ENCODE measurements at regions not wholly inside any gene's neighbourhood (a gene's known extent, or its start where the extent isn't known, plus 50 kb on each side); places are given as distances from the start of the nearest gene placed in this dataset.

GRCh38 chr12:17038923-17039322 lies 433.0 kb upstream of the LMO3 start:
- no peak for TF ChIP-seq EZH2 (IDR thresholded peaks at IDR 0.05; ENCODE audit: borderline replicate concordance, insufficient read depth, low read depth, low read length, poor library complexity, severe bottlenecking)
- TF ChIP-seq CTCF (IDR thresholded peaks at IDR 0.05) = no peak

All from B cell (primary cell).